ENCODE measurements at regions not wholly inside any gene's neighbourhood (a gene's known extent, or its start where the extent isn't known, plus 50 kb on each side); places are given as distances from the start of the nearest gene placed in this dataset.

DNA sequence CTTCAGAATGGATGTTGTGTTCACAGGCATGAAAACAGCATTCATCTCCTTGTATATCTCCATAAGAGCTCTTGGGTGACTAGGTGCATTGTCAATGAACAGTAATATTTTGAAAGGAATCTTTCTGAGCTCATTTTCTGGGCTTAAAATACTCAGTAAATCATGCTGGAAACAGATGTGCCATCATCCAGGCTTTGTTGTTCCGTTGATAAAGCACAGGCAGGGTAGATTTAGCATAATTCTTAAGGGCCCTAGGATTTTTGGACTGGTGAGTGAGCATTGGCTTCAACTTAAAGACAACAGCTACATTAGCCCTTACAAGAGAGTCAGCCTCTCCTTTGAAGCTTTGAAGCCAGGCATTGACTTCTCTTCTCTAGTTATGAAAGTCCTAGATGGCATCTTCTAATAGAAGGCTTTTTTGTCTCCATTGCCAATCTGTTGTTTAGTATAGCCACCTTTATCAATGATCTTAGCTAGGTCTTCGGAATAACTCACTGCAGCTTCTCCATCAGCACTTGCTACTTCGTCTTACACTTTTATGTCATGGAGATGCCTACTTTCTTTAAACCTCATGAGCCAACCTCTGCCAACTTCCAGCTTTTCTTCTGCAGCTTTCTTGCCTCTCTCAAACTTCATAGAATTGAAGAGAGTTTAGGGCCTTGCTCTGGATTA, 79.6 kb upstream of the PSMA6 start:
- TF ChIP-seq, protein P1, sequence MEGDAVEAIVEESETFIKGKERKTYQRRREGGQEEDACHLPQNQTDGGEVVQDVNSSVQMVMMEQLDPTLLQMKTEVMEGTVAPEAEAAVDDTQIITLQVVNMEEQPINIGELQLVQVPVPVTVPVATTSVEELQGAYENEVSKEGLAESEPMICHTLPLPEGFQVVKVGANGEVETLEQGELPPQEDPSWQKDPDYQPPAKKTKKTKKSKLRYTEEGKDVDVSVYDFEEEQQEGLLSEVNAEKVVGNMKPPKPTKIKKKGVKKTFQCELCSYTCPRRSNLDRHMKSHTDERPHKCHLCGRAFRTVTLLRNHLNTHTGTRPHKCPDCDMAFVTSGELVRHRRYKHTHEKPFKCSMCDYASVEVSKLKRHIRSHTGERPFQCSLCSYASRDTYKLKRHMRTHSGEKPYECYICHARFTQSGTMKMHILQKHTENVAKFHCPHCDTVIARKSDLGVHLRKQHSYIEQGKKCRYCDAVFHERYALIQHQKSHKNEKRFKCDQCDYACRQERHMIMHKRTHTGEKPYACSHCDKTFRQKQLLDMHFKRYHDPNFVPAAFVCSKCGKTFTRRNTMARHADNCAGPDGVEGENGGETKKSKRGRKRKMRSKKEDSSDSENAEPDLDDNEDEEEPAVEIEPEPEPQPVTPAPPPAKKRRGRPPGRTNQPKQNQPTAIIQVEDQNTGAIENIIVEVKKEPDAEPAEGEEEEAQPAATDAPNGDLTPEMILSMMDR (IDR thresholded peaks at IDR 0.05) = no peak
- TF ChIP-seq EP300 (IDR thresholded peaks at IDR 0.05) = no peak

All from tibial nerve (tissue), 4 donors.